GM18951 (cell line): ENCODE measurements at regions not wholly inside any gene's neighbourhood (a gene's known extent, or its start where the extent isn't known, plus 50 kb on each side); places are given as distances from the start of the nearest gene placed in this dataset.

Source experiments
- POLR2A ChIP-seq: IDR thresholded peaks from 4 replicates; pipeline ENCODE4 v1.6.1; 2011; ENCODE audit warnings: mild to moderate bottlenecking; ENCODE audit not compliant: insufficient read length, insufficient read depth; ENCODE audit errors: extremely low read depth
- in situ Hi-C: fragments of 300-500 bp; cut with MboI; formaldehyde crosslinking; loops from one replicate; pipeline ENCODE4 v1.12.0; 2022; ENCODE audit warnings: low sequenced_read_pairs, mixed read lengths, inconsistent platforms; ENCODE audit not compliant: unreplicated experiment

- no peak for TF ChIP-seq POLR2A
- in situ Hi-C loops, result no loop called here
Observed at GRCh38 chr17:33639103-33639880, 346.2 kb upstream of the ASIC2 start.

- in situ Hi-C loops, result no loop called here
- TF ChIP-seq POLR2A, result no peak
Observed at GRCh38 chr17:33640629-33641028, 347.5 kb upstream of the ASIC2 start.

- no peak for TF ChIP-seq POLR2A
- in situ Hi-C loops, result no loop called here
Observed at GRCh38 chr17:33642002-33642401, 348.9 kb upstream of the ASIC2 start.

GRCh38 chr17:33647956-33648355 lies 354.9 kb upstream of the ASIC2 start:
- no peak for TF ChIP-seq POLR2A
- in situ Hi-C loops, result no loop called here

- TF ChIP-seq POLR2A, result no peak
- in situ Hi-C loops, result no loop called here
Observed at GRCh38 chr17:33650304-33650703, 357.2 kb upstream of the ASIC2 start.

GRCh38 chr17:33651686-33652085 lies 358.6 kb upstream of the ASIC2 start:
- in situ Hi-C loops, result no loop called here
- no peak for TF ChIP-seq POLR2A

- TF ChIP-seq POLR2A, result no peak
- in situ Hi-C loops, result no loop called here
Observed at GRCh38 chr17:33652731-33653398, 359.8 kb upstream of the ASIC2 start.

GRCh38 chr17:33653399-33653788 lies 360.3 kb upstream of the ASIC2 start:
- in situ Hi-C loops, result no loop called here
- no peak for TF ChIP-seq POLR2A

GRCh38 chr17:33657181-33657580 lies 364.1 kb upstream of the ASIC2 start:
- in situ Hi-C loops, result no loop called here
- TF ChIP-seq POLR2A, result no peak

- in situ Hi-C loops, result no loop called here
- no peak for TF ChIP-seq POLR2A
Observed at GRCh38 chr17:33661975-33662374, 368.9 kb upstream of the ASIC2 start.

GRCh38 chr17:33664116-33664840 lies 371.2 kb upstream of the ASIC2 start:
- TF ChIP-seq POLR2A, result no peak
- in situ Hi-C loops, result no loop called here

- no peak for TF ChIP-seq POLR2A
- in situ Hi-C loops, result no loop called here
Observed at GRCh38 chr17:33667052-33667509, 374.0 kb upstream of the ASIC2 start.

- in situ Hi-C loops, result no loop called here
- TF ChIP-seq POLR2A, result no peak
Observed at GRCh38 chr17:33667671-33668070, 374.6 kb upstream of the ASIC2 start.

GRCh38 chr17:33668516-33668915 lies 375.4 kb upstream of the ASIC2 start:
- in situ Hi-C loops, result no loop called here
- no peak for TF ChIP-seq POLR2A

GRCh38 chr17:33671491-33671890 lies 378.4 kb upstream of the ASIC2 start:
- in situ Hi-C loops, result no loop called here
- TF ChIP-seq POLR2A, result no peak
